IPS DF 4.7 (cell line): ENCODE measurements at regions not wholly inside any gene's neighbourhood (a gene's known extent, or its start where the extent isn't known, plus 50 kb on each side); places are given as distances from the start of the nearest gene placed in this dataset.

Experiments
- DNase-seq: peaks from one replicate; pipeline ENCODE4 v3.0.0-alpha.2; 2013; ENCODE audit warnings: low spot score; ENCODE audit errors: extremely low read depth

GRCh38 chr10:121411004-121411403 is 187.2 kb downstream of the FGFR2 start:
- no peak for DNase-seq

- DNase-seq = no peak
These were observed 184.3 kb downstream of the FGFR2 start for GRCh38 chr10:121413951-121414350.

GRCh38 chr10:121414366-121415062 is 183.7 kb downstream of the FGFR2 start:
- no peak for DNase-seq

- no peak for DNase-seq
These were observed 183.2 kb downstream of the FGFR2 start for GRCh38 chr10:121415063-121415399.

- no peak for DNase-seq
These were observed 182.2 kb downstream of the FGFR2 start for GRCh38 chr10:121416071-121416470.

GRCh38 chr10:121417298-121417697 is 180.9 kb downstream of the FGFR2 start:
- DNase-seq = no peak

GRCh38 chr10:121418126-121418777 is 180.0 kb downstream of the FGFR2 start:
- no peak for DNase-seq

GRCh38 chr10:121420006-121420405 is 178.2 kb downstream of the FGFR2 start:
- no peak for DNase-seq

- DNase-seq = no peak
These were observed 176.1 kb downstream of the FGFR2 start for GRCh38 chr10:121422096-121422495.

- DNase-seq = no peak
These were observed 172.6 kb downstream of the FGFR2 start for GRCh38 chr10:121425623-121426022.

GRCh38 chr10:121426307-121426706 is 171.9 kb downstream of the FGFR2 start:
- DNase-seq = peak; percentile 46
